Pancreas (tissue), 10 donors: ENCODE measurements at regions not wholly inside any gene's neighbourhood (a gene's known extent, or its start where the extent isn't known, plus 50 kb on each side); places are given as distances from the start of the nearest gene placed in this dataset.
A peak's percentile ranks its signal among the peaks of the same experiment; 100 is the strongest.
"Not testable (repeated sequence)": the region's sequence is repeated elsewhere in the genome, so short reads cannot be mapped to it uniquely, and the experiment has no call there.

Source experiments
- ATAC-seq, 4 donors: fragments of 200-7000 bp; cut with Tn5 transposase; one replicate each; pipeline versions ENCODE4 v1.8.0 to v1.9.1; 2020; ENCODE audit warnings: mild to moderate bottlenecking in 4 of 4, moderate library complexity in 4 of 4
- DNase-seq, 6 donors: peaks; one replicate each; pipeline ENCODE4 v3.0.0-alpha.2; 2020
- FAIRE-seq: peaks from 2 replicates; lab custom pipeline; 2012; peaks lifted over from hg19 to GRCh38; lab: Jason Lieb, UNC
- H3K27ac ChIP-seq, 4 donors: fragments of 200-600 bp; sonication (generic); 1 replicate in 3 of 4; 2 replicates in 1 of 4; pipeline versions ENCODE4 v1.5.0 to v1.8.0; 2020
- H3K27me3 ChIP-seq, 4 donors: fragments of 200-600 bp; one replicate each; pipeline ENCODE4 v1.8.0; 2021
- H3K36me3 ChIP-seq, 3 donors: fragments of 200-600 bp; sonication (generic) in 1 of 3; one replicate each; pipeline versions ENCODE4 v1.5.0 to v1.8.0; 2020 to 2021
- H3K4me1 ChIP-seq, 3 donors: fragments of 200-600 bp; one replicate each; pipeline ENCODE4 v1.8.0; 2021
- H3K4me3 ChIP-seq, 4 donors: fragments of 200-600 bp; sonication (generic) in 2 of 4; one replicate each; pipeline versions ENCODE4 v1.5.0 to v1.8.0; 2020 to 2021
- H3K9me3 ChIP-seq, 4 donors: fragments of 200-600 bp; one replicate each; pipeline ENCODE4 v1.8.0; 2021
- CTCF ChIP-seq, 4 donors: fragments of 200-600 bp; sonication (generic) in 3 of 4; IDR thresholded peaks; one replicate each; pipeline versions ENCODE4 v1.5.0 to v1.8.0; 2021; ENCODE audit warnings: antibody characterized with exemption in 4 of 4
- WGBS, 2 donors: extraction: QIAGEN DNeasy Blood & Tissue Kit; methylation state at CpG; one replicate each; pipeline ENCODE4 v1.1.7; 2013; 5-methylcytosine and 5-hydroxymethylcytosine counted together
- intact Hi-C, 3 donors: fragments of 100-400 bp; cut with DNase I; formaldehyde crosslinking; loops; one replicate each; pipeline versions ENCODE4 v1.11.1 to v1.14.2; 2022
- donor health status: healthy with polysubstance abuse.
- donor health status: DM: no; HTN: no; CAD: no; lungs with moderate emphysema.
- donor health status: DM: no; HTN: no; CAD: no.
- donor health status: control.
- donor health status: control.
- donor health status: Bipolar disorder and iron deficiency.
- donor health status: DM: yes; HTN: yes; CAD: no.
- donor health status: DM: no; HTN: no; CAD: no.
- donor health status: DM: no; HTN: no; CAD: no.
- donor health status: DM: yes; HTN: yes; CAD: no.

- 92% methylated on average over 3 of the region's 3 CpGs for WGBS, 2 donors
- Histone ChIP-seq H3K36me3 (no peaks in the 10 kb centered on the region), H3K9me3 (no peaks in the 10 kb centered on the region), H3K27ac (no peak overlapping the region), H3K4me1 (no peaks in the 10 kb centered on the region), H3K27me3 (no peaks in the 10 kb centered on the region), H3K4me3 (no peak overlapping the region)
- FAIRE-seq (peak; percentile 92), DNase-seq (no peak), ATAC-seq (peak in 1 of 4 donors; percentile 20)
- no peak for TF ChIP-seq CTCF (IDR thresholded peaks at IDR 0.05)
- intact Hi-C loops = no loop called here
These were observed 159.7 kb downstream of the DISP1 start for GRCh38 chr1:222974496-222974895.

GRCh38 chr1:222975472-222976122, 160.8 kb downstream of the DISP1 start:
- Histone ChIP-seq H3K27ac (no peak overlapping the region), H3K36me3 (no peaks in the 10 kb centered on the region), H3K27me3 (no peaks in the 10 kb centered on the region), H3K4me1 (no peaks in the 10 kb centered on the region), H3K4me3 (no peak overlapping the region), H3K9me3 (no peaks in the 10 kb centered on the region)
- DNase-seq (no peak), FAIRE-seq (no peak), ATAC-seq (peak; percentile 46 to 69 (median 57))
- 33 to 39% methylated on average over 6 of the region's 6 CpGs for WGBS, 2 donors
- intact Hi-C loops = no loop called here
- TF ChIP-seq CTCF (IDR thresholded peaks at IDR 0.05) = no peak

GRCh38 chr1:222976453-222976852, 161.6 kb downstream of the DISP1 start:
- 58 to 82% methylated on average over 1 of the region's 1 CpG for WGBS, 2 donors
- Histone ChIP-seq H3K36me3 (no peaks in the 10 kb centered on the region), H3K27ac (no peak overlapping the region)

GRCh38 chr1:222977294-222977693, 162.5 kb downstream of the DISP1 start:
- FAIRE-seq, H3K36me3 ChIP-seq, H3K9me3 ChIP-seq, DNase-seq, H3K27ac ChIP-seq, intact Hi-C loops, ATAC-seq, H3K4me1 ChIP-seq, H3K27me3 ChIP-seq, H3K4me3 ChIP-seq: not testable (repeated sequence)
- 88 to 97% methylated on average over 4 of the region's 5 CpGs for WGBS, 2 donors

More at GRCh38 chr1:222976453-222976852, 161.6 kb downstream of the DISP1 start:
- no peak for DNase-seq
- no peak for ATAC-seq
- Histone ChIP-seq H3K4me1 (no peaks in the 10 kb centered on the region), H3K27me3 (no peaks in the 10 kb centered on the region), H3K9me3 (no peaks in the 10 kb centered on the region), H3K4me3 (no peak overlapping the region)
- FAIRE-seq = no peak
- intact Hi-C loops = no loop called here
- no peak for TF ChIP-seq CTCF (IDR thresholded peaks at IDR 0.05)

- H3K4me3 ChIP-seq = no peak overlapping the region
- DNase-seq (no peak), FAIRE-seq (no peak), ATAC-seq (no peak)
- no peaks in the 10 kb centered on the region for H3K36me3 ChIP-seq
- intact Hi-C loops = no loop called here
- no peak for TF ChIP-seq CTCF (IDR thresholded peaks at IDR 0.05)
- H3K4me1 ChIP-seq = no peaks in the 10 kb centered on the region
- 91 to 93% methylated on average over 5 of the region's 5 CpGs for WGBS, 2 donors
- no peaks in the 10 kb centered on the region for H3K27me3 ChIP-seq
- no peaks in the 10 kb centered on the region for H3K9me3 ChIP-seq
- no peak overlapping the region for H3K27ac ChIP-seq
These were observed 163.5 kb downstream of the TLR5 start for GRCh38 chr1:222979561-222979960.
